ENCODE measurements at regions not wholly inside any gene's neighbourhood (a gene's known extent, or its start where the extent isn't known, plus 50 kb on each side); places are given as distances from the start of the nearest gene placed in this dataset.

DNA sequence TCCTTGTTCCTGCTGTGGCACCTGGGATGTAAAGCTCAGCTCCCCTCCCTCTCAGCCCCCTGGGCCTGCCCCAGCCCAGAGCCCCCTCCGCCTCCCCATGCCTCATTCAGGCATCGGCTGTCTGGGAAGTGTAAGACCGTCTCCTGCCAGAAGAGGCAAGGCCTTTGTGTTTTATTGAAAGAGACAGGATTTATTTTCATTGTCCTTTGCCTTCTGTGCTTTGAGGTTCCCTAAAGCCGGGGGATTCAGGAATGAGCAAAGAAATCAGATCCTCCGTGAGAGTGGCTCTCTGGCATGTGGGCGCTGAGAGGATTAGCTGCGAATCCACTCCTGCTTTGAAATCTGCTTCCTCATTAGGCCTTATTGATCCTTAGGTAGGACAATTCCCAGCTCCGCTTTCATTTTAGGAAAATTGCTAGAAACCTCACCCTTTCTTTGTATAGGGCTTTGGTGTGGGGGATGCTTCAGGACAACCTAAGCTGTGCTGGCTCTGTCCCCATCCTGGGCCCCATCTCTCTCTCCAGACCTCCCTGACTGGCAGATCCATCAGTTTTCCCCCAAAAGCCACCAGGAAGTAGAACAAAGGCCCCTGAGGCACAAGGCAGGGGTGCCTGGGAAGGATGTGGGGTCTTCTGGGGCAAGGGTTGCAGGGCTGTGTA, 211.5 kb upstream of the TNRC6C start:
- no peak overlapping the region for H3K4me3 ChIP-seq (ENCODE audit: low read depth, low read length)

DNA sequence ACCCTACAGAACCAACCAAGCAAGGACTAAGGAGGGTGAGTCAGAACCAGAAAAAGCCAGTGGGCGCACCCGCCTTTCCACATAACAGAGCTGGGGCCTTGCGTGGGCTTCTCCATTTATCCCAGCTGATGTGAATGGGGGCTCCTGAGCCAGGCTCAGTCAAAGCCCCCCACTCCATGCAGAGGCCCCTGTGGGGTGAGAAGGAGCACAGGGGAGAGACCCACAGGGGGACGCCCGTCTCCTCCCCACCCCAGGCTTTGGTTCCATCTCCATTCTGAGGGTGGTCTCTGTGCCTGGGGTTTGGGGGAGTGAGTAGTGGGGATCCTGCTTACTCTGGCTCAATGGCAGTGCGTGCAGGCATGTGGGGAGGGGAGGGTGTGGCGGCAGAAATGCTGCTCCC, 210.1 kb upstream of the TNRC6C start:
- H3K4me3 ChIP-seq (ENCODE audit: low read depth, low read length) = no peak overlapping the region

DNA sequence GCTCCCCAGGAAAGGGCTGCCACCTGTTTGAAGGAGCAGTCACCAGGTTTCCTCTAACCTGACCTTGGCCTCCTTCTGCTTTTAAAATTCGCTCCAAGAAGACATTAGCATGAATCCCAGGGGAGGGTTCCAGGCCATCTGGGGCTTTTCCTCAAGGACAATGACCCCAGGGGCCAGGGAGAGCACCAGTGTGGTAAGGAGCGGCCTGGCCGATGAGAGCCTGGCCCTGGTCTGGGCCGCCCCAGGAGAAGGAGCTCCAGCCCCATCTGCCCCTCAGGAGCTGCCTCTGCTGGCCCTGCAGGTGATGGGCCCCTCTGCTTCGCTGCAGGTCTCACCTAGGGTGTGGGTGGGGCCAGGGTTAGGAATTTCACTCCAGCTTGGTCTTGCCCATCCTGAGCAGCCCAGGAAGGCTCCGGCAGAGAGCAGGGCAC, 209.2 kb upstream of the TNRC6C start:
- no peak overlapping the region for H3K4me3 ChIP-seq (ENCODE audit: low read depth, low read length)

DNA sequence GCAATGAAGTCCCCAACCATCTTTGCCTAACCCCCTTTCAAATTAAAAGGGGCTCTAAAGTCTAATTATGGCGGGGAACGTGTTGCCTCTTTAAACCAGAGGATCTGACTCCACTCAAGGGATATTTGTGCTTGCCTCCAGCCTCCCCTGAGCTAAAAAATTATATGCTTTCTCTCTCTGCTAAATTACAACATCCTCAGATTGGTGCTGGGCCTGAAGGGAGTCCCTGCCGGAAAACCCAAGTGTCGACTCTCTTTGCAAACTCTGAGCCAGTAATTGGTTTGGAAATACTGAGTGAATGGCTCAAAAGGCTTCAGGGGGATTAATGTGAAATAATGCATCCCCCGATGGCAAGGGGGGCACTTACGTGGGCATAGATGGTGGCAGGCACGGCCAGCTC, 208.5 kb upstream of the TNRC6C start:
- H3K4me3 ChIP-seq (ENCODE audit: low read depth, low read length) = no peak overlapping the region

DNA sequence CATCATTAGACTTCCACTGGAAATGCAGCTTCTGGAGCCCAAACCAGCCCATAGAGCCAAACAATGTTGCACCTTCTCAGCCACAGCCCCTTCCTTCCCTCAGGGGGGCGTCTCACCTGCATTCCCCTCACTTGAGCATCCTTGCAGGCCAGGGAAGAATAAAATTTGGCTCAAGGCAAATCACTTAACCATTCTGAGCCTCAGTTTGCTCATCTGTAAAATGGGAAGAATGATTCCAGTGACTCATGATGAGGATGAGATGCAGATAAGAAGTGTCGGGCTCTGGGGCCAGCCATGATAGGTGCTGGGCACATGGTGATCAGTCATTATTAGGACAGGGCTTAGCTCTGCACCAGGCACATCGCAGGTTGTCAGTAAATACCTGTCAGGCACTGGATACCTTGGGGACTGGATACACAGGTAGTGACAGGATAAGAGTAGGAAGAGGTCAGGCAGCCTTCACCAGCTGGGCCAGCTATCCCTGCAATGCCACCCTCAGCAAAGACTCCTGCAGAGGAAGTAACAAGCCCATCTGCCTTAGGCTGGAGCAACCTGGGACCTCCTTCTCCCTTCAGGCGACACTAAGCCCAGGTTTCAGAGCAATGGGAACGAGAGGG, 208.0 kb upstream of the TNRC6C start:
- H3K4me3 ChIP-seq (ENCODE audit: low read depth, low read length) = no peak overlapping the region

DNA sequence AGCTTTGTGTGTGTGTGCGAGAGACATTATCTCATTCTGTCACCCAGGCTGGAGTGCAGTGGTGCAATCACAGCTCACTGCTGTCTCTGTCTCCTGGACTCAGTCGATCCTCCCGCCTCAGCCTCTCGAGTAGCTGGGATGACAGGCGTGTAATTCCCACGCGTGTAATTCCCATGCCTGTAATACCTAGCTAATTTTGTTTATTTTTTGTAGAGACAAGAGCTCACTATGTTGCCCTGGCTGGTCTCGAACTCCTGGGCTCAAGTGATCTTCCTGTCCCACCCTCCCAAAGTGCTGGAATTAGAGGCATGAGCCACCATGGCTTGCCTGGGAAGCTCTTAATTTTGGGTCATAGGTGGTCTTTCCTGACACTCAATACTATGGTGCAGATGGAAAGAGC, 205.3 kb upstream of the TNRC6C start:
- no peak overlapping the region for H3K4me3 ChIP-seq (ENCODE audit: low read depth, low read length)

DNA sequence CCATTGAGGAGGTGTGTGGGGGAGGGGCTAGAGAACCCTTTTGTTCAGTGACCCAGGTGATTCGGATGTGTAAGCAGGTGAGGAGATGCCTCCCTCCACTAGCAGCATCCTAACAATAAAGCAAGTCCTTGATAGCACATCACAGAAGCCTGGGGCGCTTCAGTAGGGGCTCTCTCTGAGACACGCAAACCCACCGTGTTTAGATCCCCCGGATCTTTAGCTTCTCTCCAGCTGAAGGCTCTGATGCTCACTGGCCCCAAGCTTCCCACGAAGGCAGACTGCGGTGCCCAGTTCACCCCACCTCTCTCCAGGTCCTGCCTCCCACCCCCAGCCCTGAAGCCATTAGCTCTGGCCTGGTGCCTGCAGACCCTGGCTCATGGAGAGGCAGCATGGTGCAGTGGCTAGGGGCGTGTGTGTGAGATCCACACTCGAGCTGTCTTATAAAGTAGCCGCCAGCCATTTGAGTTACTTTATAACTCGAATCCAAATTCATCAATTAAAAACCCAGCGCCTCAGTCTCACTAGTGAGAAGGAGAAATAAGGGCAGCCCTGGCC, 204.7 kb upstream of the TNRC6C start:
- no peak overlapping the region for H3K4me3 ChIP-seq (ENCODE audit: low read depth, low read length)

DNA sequence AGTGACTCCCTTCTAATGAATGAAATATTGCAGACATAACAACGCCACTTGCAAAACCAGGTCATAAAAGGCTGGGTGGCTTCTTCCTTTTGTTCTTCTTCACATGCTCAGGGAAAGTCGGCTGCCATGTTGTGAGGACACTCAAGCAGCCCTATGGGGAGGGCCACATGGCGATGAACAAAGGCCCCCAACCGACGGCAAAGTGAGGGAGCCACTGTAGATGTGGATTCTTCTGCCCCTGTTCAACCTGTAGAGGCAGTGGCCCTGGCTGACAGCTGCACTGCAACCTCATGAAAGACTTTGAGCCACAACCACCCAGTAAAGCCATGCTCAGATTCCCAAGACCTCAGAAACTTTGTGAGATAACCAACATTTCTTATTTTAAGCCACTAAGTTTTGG, 203.5 kb upstream of the TNRC6C start:
- H3K4me3 ChIP-seq (ENCODE audit: low read depth, low read length) = no peak overlapping the region

DNA sequence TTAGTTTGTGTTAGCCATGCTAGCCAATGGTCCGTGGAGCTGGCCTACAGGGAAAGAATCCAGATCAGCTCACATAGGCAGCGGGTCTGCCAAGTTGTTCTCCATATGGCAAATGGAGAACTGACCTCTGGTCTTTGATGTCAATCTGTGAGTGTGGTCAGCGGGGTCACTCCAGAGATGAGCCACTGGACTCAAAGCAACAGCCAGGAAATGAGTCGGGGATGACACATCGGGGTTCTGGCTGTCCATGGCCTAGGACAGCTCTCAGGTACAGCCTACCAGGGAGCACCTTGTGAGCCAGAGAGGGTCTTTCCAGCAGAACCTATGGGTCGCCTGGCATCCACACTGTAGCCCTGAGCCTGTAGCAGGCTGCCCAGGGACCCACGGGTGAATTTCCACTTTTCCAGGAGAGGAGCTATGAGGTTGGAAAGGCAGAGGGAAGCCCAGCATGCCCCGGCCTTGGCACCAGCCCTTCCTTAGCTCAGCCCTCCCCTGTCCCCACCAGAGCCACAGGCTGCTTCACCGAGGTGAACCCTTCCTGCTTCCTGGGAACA, 203.0 kb upstream of the TNRC6C start:
- H3K4me3 ChIP-seq (ENCODE audit: low read depth, low read length) = no peak overlapping the region

DNA sequence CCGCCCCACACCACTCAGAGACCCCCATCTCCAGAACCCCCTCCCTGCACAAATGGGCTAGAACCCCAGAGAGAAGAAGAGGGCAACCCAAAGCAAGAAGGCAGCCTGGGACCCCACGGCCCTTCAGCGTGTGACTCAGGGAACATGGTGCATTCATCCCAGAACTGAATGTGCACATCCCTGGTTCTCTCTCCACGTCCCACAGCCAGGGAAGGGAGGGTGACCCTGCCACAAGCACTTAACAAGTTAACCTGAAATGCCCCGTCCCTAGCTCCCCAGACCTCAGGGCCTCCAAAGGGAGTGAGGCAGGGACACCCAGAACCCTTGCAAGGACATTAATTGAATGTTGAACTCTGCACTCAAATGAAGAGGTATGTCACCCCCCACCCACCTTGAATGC, 202.5 kb upstream of the TNRC6C start:
- H3K4me3 ChIP-seq (ENCODE audit: low read depth, low read length) = no peak overlapping the region

DNA sequence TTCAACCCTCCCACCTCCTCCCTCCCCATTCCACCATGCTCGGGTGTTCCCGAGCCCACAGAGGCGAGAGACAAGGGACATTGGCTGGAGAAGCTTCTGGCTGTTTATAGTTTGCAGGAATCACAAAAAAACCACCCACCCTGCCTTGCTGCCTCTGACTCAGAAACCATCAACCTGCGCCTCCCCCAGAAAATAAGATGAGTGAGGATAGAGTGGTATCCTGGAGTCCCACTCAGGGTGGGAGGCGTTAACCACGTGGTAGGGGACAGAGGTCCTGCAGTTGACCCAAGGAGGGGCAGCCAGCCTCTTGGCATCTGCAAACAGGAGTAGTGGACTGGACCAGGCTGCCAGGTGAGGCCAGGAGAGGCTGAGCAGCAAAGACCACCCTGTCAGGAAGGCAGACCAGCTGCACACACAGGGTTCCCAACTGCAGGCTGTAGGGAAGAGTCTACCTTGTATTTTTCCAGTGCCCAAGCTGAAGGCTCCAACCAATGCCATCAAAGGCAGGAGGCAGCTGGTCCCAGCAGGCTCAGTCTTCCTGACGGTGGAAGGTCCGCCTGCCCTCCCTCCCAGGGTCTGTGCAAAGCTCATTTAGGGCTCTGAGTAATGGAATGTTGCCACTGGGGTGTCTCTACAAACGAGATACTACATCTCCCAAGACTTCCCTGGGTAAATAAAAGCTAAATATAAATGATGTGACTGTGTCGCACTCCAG, 201.5 kb upstream of the TNRC6C start:
- no peak overlapping the region for H3K4me3 ChIP-seq (ENCODE audit: low read depth, low read length)

DNA sequence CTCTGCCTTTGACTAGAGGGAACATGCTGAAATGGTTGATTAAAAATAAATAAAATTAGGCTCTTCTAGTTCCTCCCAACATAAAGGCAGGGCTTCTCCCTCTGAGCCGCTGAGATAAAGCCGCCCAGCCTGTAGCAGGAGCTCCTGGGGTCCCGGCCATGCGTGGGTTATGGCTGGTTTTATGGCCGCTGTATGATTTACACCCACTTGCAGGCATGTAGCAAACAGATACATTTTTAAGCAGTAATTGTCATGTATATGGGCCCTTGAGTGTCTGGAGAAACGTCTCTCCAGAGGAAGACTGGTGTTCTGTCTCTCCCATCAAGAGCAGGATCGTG, 201.0 kb upstream of the TNRC6C start:
- H3K4me3 ChIP-seq (ENCODE audit: low read depth, low read length) = no peak overlapping the region

DNA sequence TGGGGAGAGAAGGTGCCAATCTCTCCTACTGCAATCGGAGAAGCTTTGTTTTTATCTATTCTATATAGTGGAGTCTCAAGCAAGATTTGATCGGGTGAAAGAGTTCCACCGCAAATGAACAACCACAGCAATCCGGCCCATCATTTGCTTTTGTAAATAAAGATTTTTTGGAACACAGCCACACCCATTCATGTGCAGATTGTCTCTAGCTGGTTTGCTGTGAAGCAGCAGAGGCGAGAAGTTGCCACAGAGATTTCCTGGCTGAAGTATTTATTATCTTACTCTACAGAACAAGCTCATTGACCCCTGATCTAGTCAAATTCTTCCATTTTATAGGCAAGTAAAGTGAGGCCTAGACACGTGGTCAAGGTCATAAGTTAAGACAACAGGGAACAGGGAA, 195.5 kb upstream of the TNRC6C start:
- no peak overlapping the region for H3K4me3 ChIP-seq (ENCODE audit: low read depth, low read length)

DNA sequence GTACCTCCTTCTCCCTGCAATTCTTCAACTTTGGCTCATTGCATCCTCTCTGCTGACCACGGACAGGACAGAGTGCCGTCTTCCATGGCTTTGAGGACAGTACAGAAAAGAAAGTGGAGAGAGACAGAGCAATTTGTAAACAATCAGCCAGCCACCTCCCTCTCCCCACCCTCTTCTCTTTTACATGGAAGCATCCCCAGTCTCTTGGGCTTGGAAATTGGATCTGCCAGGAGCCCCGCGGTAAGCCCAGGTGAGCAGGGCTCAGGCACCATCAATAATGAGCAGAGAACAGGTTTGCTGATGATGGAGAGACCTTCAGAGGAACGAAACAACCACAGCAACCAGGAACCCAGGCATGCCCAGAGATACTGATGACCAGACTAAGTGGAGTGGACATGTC, 194.9 kb upstream of the TNRC6C start:
- no peak overlapping the region for H3K4me3 ChIP-seq (ENCODE audit: low read depth, low read length)

DNA sequence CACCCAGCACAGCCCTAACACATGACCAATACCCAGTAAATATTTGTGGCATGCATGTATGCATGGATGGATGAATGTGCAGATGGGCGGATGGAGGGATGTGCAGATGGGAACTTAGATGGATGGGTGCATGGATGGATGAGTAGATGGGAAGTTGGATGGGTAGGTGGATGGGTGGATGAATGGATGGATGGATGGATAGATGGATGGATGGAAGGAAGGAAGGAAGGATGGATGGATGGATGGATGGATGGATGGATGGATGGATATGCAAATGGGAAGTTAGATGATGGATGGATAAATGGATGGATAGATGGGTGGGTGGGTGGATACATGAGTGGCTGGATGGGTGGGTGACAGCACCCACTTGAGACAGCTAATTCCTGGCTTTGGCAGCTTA, 193.2 kb upstream of the TNRC6C start:
- H3K4me3 ChIP-seq (ENCODE audit: low read depth, low read length) = no peak overlapping the region

DNA sequence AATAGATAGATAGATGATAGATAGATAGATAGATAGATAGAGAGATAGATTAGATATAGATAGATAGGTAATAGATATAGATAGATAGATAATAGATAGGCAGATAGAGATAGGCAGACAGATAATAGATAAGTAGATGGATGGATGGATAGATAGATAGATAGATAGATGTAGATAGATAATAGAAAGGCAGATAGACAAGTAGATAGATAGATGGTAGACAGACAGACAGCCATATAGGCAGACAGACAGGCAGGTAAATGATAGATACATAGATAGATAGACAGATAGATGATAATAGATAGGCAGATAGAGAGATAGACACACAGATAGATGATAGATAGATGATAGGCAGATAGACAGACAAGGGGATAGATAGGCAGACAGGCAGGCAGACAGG, 191.4 kb upstream of the TNRC6C start:
- H3K4me3 ChIP-seq (ENCODE audit: low read depth, low read length) = no peak overlapping the region

DNA sequence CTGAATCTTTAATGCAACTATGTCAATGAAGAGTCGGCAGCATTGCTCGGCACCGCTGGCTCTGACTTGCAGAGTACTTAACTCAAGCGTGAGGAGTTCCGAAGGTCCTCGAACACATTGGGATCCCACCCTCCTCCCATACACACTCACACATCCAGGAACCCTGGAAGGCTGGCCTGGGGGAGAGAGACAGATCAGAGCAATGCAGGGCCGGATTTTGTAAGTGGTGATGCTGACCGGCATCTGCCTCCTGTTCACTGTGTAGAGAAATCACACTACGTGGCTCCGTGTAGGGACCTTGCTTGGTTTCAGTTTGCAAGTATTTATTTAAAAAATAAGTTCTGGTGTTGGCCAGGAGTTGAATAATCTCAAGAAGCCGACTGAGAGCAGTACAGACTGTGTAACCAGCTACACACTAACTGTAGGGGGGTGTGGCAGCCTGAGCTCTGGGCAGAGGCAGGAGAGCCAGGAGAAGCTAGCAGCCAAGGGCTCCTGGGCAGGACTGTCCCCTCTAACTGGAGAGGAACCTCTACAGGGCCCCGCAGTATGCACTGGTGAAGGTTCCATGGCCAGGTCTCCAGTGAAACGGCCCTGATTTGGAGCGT, 190.2 kb upstream of the TNRC6C start:
- H3K4me3 ChIP-seq (ENCODE audit: low read depth, low read length) = no peak overlapping the region

DNA sequence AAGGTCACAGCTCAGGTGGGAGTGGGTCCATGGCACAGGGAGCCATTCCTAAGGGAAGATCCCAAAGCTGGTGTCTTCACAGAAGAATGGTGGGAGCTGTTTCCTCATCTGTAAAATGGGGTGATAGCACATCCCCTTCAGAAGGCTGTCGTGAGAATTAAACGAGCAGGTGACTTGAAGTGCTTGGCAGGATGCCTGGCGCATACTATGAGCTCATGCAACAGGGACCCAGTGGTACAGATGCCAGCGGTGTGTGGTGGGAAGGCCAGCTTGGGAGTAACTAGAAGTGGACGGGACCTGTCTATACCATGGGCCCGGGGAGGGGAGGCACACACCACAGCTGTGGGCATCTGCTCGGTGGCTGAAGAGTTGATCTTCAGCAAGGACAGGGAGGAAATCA, 189.3 kb upstream of the TNRC6C start:
- H3K4me3 ChIP-seq (ENCODE audit: low read depth, low read length) = no peak overlapping the region

DNA sequence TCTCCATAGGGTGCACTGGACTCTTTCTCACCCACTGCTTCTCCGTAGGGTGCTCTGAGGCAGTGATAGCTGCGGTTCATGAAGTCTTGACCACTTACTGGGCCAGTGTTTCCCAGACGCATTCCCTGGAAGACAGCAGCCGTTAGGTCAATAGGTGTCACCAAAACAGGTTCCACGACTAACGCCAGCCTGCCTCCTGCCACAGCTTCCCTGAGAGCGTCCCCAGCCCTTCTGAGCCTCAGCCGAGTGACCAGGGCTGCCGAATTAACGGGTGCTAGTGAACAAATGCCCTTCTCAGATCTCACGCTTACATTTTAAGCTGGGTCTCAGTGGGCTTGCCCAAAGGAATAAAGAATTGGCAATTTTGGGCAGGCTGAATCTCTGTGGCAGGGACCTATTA, 188.7 kb upstream of the TNRC6C start:
- no peak overlapping the region for H3K4me3 ChIP-seq (ENCODE audit: low read depth, low read length)

DNA sequence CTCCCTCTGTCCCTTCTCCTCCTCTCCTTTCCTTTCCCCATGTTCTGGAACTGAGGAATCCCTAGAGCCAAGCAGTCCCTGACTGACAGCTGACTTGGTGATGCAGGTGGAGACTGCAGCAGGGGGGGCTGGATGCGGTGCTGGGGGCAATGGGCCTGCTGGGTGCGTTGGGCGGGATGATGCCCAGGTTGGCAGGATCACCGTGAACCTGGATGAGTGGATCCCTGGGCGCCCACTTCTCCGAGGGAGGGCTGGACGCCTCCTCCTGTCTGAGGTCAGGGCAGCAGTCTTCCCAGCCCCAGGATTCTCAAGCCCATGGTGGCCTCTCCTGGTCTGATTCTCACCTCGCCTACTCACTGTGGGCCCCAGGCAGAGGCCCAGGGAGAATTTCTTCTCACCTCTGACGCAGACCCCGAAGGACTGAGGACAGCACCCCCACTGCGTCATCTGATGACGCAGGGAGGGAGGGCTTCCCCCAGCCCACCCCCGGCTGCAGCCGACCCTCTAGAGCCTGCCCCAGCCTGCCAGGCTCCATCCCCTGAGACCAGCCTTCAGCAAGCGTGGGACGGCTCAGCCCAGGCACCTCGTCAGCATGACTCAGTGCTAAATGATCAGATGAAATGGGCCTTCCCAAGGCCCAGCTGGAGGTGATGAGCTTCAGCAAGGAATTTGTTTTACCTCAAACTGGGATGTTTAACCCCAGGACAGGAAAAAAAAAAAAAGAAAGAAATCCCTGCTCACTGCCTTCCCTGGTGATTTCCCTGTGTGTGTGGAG, 188.0 kb upstream of the TNRC6C start:
- no peak overlapping the region for H3K4me3 ChIP-seq (ENCODE audit: low read depth, low read length)

DNA sequence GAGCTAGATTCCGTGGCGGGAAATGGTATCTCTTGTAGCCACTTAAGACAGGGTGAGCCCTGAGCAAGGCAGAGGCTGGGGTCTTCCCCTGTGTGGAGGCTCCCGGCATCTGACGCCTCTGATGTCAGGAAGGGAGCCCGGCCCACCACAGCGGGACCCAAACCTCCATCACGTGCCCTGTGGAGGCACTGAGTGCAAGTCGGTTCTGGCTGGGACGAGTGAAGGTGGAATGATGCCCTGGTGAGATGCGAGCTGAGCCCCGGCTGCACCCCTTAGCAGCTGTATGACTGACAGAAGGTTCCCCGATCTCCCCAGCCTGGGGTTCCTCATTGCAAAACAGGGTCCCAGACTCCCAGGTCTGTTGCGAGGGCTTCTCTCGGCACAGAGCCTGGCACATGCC, 187.4 kb upstream of the TNRC6C start:
- no peak overlapping the region for H3K4me3 ChIP-seq (ENCODE audit: low read depth, low read length)
